ENCODE measurements at regions not wholly inside any gene's neighbourhood (a gene's known extent, or its start where the extent isn't known, plus 50 kb on each side); places are given as distances from the start of the nearest gene placed in this dataset.

DNA sequence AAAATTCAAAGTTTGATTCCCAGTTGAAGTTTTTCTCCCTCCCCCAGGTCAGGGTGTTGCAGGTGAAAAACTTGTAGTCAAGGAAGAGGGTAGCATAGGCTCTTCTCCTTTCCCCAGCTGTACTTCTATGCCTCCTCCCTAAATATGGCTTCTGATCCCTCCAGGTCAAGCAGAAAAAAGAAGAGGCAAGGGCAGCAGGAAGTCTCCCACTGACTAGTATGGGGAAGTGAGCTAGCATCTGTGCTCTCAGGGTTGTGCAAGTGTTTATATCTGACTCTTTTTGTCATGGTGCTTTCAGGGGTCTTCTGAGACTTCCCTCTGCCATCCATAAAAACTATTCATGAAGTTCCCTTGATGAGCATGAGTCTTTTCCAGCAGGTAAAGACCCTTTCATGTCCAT lies 76.0 kb downstream of the ATPSCKMT start:
- H3K36me3 Mint-ChIP-seq (ENCODE audit: insufficient read depth in 1 of 3, low read depth in 3 of 3): peaks cover 0 to 8% (median 0%) of the 10 kb centered on the region in 3 experiments; a peak in 3 of 7 replicates
- Histone ChIP-seq H2BK5ac (ENCODE audit: insufficient read length, low read length) (no peak overlapping the region), H3K14ac (ENCODE audit: insufficient read depth, low read length) (no peak overlapping the region), H4K91ac (ENCODE audit: insufficient read length, low read depth, low read length) (no peak overlapping the region), H2BK12ac (ENCODE audit: insufficient read length, low read depth, low read length) (no peak overlapping the region), H3K23me2 (ENCODE audit: insufficient read length, low read depth, low read length, poor library complexity, severe bottlenecking) (no peaks in the 10 kb centered on the region), H3K4me2 (ENCODE audit: insufficient read depth, insufficient read length, low read length) (no peak overlapping the region), H3K9ac (ENCODE audit: extremely low read depth, insufficient read length, low read length) (no peak overlapping the region), H2AK5ac (ENCODE audit: insufficient read length, low read length) (no peak overlapping the region), H4K20me1 (ENCODE audit: control insufficient read depth, insufficient read depth, insufficient read length) (no peaks in the 10 kb centered on the region), H3K9me3 (ENCODE audit: control insufficient read depth, low read depth, low read length) (no peaks in the 10 kb centered on the region), H3K27me3 (ENCODE audit: insufficient read depth, low read length) (no peaks in the 10 kb centered on the region), H2BK120ac (ENCODE audit: low read depth, low read length, poor library complexity, severe bottlenecking) (no peak overlapping the region), H2BK20ac (ENCODE audit: low read depth, low read length, poor library complexity, severe bottlenecking) (no peak overlapping the region), H3K79me1 (ENCODE audit: insufficient read depth, low read depth, low read length, poor library complexity, severe bottlenecking) (no peaks in the 10 kb centered on the region), H2BK15ac (ENCODE audit: low read depth, low read length) (no peak overlapping the region), H4K8ac (replicated peaks; ENCODE audit: insufficient read length, low read depth, low read length) (no peak overlapping the region), H3K23ac (ENCODE audit: insufficient read length, low read depth, low read length) (no peak overlapping the region), H3K27ac (ENCODE audit: insufficient read length, low read depth, low read length) (no peak overlapping the region), H3K18ac (ENCODE audit: insufficient read length, low read depth, low read length) (no peak overlapping the region), H3T11ph (ENCODE audit: low read length) (no peak overlapping the region), H2AFZ (ENCODE audit: low read length) (no peak overlapping the region), H3K4me1 (ENCODE audit: insufficient read depth, low read length) (no peaks in the 10 kb centered on the region), H3K56ac (ENCODE audit: insufficient read length, low read depth, low read length) (no peak overlapping the region), H3K4ac (ENCODE audit: low read depth, low read length) (no peak overlapping the region), H3K79me2 (ENCODE audit: insufficient read depth, low read length) (no peaks in the 10 kb centered on the region), H4K5ac (ENCODE audit: insufficient read length, low read depth, low read length) (no peak overlapping the region)
- peaks cover 4 to 6% of the 10 kb centered on the region in 2 experiments; a peak in 1 of 4 replicates for H3K4me1 Mint-ChIP-seq
- H3K4me3 Mint-ChIP-seq: no peak overlapping the region
- H3K27ac Mint-ChIP-seq: no peak overlapping the region
- H3K27me3 Mint-ChIP-seq (ENCODE audit: low read depth): no peaks in the 10 kb centered on the region; the same call in 1 of the 2 replicates
- DNase-seq: no peak
- TF ChIP-seq, protein P1, sequence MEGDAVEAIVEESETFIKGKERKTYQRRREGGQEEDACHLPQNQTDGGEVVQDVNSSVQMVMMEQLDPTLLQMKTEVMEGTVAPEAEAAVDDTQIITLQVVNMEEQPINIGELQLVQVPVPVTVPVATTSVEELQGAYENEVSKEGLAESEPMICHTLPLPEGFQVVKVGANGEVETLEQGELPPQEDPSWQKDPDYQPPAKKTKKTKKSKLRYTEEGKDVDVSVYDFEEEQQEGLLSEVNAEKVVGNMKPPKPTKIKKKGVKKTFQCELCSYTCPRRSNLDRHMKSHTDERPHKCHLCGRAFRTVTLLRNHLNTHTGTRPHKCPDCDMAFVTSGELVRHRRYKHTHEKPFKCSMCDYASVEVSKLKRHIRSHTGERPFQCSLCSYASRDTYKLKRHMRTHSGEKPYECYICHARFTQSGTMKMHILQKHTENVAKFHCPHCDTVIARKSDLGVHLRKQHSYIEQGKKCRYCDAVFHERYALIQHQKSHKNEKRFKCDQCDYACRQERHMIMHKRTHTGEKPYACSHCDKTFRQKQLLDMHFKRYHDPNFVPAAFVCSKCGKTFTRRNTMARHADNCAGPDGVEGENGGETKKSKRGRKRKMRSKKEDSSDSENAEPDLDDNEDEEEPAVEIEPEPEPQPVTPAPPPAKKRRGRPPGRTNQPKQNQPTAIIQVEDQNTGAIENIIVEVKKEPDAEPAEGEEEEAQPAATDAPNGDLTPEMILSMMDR (conservative IDR thresholded peaks at IDR 0.05): no peak
- peaks cover 0 to 8% of the 10 kb centered on the region in 2 experiments; a peak in 4 of 5 replicates for H3K9me3 Mint-ChIP-seq
